Nephron (organoid): ENCODE measurements at regions not wholly inside any gene's neighbourhood (a gene's known extent, or its start where the extent isn't known, plus 50 kb on each side); places are given as distances from the start of the nearest gene placed in this dataset.

Source experiments
- H3K27ac Mint-ChIP-seq, 3 experiments: 2 replicates each; pipeline ENCODE4 v1.8.0; 2020; ENCODE audit warnings: mixed read lengths in 3 of 3, mild to moderate bottlenecking in 2 of 3, moderate library complexity in 1 of 3
- H3K27me3 Mint-ChIP-seq: 2 replicates; pipeline ENCODE4 v1.8.0; 2021; ENCODE audit warnings: low read depth, mild to moderate bottlenecking, moderate library complexity, mixed read lengths
- H3K36me3 Mint-ChIP-seq: 2 replicates; pipeline ENCODE4 v1.8.0; 2020; ENCODE audit warnings: low read depth, mixed read lengths
- H3K4me1 Mint-ChIP-seq: 2 replicates; pipeline ENCODE4 v1.8.0; 2020; ENCODE audit warnings: mixed read lengths
- H3K4me3 Mint-ChIP-seq, 3 experiments: 2 replicates each; pipeline ENCODE4 v1.8.0; 2020; ENCODE audit warnings: mild to moderate bottlenecking in 3 of 3, mixed read lengths in 3 of 3, moderate library complexity in 2 of 3
- H3K9me3 Mint-ChIP-seq: 2 replicates; pipeline ENCODE4 v1.8.0; 2020; ENCODE audit warnings: mixed read lengths
- TF ChIP-seq, protein P1 (sequence below), 3 experiments: fragments of 200-600 bp; sonication (generic); IDR thresholded peaks; one replicate each; pipeline ENCODE4 v1.5.0; 2021; ENCODE audit warnings: antibody characterized with exemption in 3 of 3; ENCODE audit not compliant: unreplicated experiment in 3 of 3

- Mint-ChIP-seq H3K4me3 (peak overlapping the region; percentile 70 to 89 (median 80)), H3K36me3 (peaks cover 4% of the 10 kb centered on the region), H3K27ac (peak overlapping the region; percentile 33 to 57 (median 44)), H3K4me1 (peaks cover 62% of the 10 kb centered on the region), H3K27me3 (no peaks in the 10 kb centered on the region), H3K9me3 (no peaks in the 10 kb centered on the region)
- TF ChIP-seq, protein P1, sequence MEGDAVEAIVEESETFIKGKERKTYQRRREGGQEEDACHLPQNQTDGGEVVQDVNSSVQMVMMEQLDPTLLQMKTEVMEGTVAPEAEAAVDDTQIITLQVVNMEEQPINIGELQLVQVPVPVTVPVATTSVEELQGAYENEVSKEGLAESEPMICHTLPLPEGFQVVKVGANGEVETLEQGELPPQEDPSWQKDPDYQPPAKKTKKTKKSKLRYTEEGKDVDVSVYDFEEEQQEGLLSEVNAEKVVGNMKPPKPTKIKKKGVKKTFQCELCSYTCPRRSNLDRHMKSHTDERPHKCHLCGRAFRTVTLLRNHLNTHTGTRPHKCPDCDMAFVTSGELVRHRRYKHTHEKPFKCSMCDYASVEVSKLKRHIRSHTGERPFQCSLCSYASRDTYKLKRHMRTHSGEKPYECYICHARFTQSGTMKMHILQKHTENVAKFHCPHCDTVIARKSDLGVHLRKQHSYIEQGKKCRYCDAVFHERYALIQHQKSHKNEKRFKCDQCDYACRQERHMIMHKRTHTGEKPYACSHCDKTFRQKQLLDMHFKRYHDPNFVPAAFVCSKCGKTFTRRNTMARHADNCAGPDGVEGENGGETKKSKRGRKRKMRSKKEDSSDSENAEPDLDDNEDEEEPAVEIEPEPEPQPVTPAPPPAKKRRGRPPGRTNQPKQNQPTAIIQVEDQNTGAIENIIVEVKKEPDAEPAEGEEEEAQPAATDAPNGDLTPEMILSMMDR (IDR thresholded peaks at IDR 0.05; ENCODE audit: unreplicated experiment in 3 of 3), result no peak
Measured at GRCh38 chr1:149846042-149846441, 53.3 kb upstream of the BOLA1 start.

GRCh38 chr1:149846593-149847466 lies 52.5 kb upstream of the BOLA1 start:
- Mint-ChIP-seq H3K4me3 (peak overlapping the region; percentile 5 to 74 (median 66)), H3K27ac (no peak overlapping the region), H3K9me3 (no peaks in the 10 kb centered on the region), H3K36me3 (peaks cover 4% of the 10 kb centered on the region), H3K4me1 (peaks cover 62% of the 10 kb centered on the region), H3K27me3 (no peaks in the 10 kb centered on the region)
- TF ChIP-seq, protein P1 (IDR thresholded peaks at IDR 0.05; ENCODE audit: unreplicated experiment in 3 of 3), result no peak

- Mint-ChIP-seq H3K4me3 (peak overlapping the region; percentile 79 to 86 (median 84)), H3K36me3 (peaks cover 4% of the 10 kb centered on the region), H3K27me3 (no peaks in the 10 kb centered on the region), H3K9me3 (no peaks in the 10 kb centered on the region), H3K27ac (peak overlapping the region; percentile 70 to 95 (median 92)), H3K4me1 (peaks cover 59% of the 10 kb centered on the region)
- TF ChIP-seq, protein P1 (IDR thresholded peaks at IDR 0.05; ENCODE audit: unreplicated experiment in 3 of 3), result no peak
Measured at GRCh38 chr1:149848340-149849110, 50.8 kb upstream of the BOLA1 start.

DNA sequence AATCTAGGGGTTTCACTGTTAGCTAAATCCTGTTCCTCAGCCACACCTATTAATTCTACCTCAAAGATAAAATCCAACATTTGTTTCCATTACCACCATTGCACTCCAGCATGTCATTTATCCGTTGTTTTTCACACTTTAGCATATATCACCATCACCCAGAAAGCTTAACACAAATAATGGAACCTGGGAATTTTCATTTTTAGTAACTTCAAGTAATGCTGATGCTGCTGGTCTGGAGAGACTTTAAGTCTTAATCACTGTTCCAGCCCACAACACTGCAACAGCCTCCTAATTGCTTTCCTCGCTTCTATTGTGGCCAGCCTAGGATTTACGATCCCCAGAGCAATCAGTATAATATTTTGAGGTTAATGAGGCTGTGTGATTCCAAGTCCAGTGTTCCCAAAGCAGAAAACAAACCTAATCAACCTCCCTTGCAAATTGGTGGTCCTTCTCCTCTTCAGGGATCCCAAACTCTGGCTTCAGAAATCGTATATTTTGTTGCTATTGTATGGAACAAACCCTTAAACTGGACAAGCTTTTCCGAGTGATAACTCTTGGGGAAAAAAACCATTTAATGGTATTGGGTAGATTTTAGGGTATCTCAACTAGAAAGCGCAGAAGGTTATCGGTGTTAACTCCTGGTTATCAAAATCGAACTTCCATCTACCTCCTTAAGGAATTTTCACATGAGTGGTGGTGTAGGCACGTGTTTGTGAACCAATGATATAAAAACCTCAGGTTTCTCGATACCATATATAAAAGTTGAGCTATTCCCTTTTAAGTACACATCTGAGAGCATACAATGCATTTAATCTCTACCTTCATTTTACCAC lies 50.0 kb upstream of the BOLA1 start:
- H3K36me3 Mint-ChIP-seq, result peaks cover 4% of the 10 kb centered on the region
- peak overlapping the region; percentile 70 to 95 (median 92) for H3K27ac Mint-ChIP-seq
- H3K4me3 Mint-ChIP-seq, result peak overlapping the region; percentile 79 to 86 (median 84)
- TF ChIP-seq, protein P1 (IDR thresholded peaks at IDR 0.05; ENCODE audit: unreplicated experiment in 3 of 3), result no peak
- H3K4me1 Mint-ChIP-seq, result peaks cover 53% of the 10 kb centered on the region
- H3K9me3 Mint-ChIP-seq, result no peaks in the 10 kb centered on the region
- no peaks in the 10 kb centered on the region for H3K27me3 Mint-ChIP-seq
